OCI-LY7 (cell line): ENCODE measurements at regions not wholly inside any gene's neighbourhood (a gene's known extent, or its start where the extent isn't known, plus 50 kb on each side); places are given as distances from the start of the nearest gene placed in this dataset.

Experiments
- CTCF ChIP-seq: fragments of 200-600 bp; sonication (generic); conservative IDR thresholded peaks from 2 replicates; pipeline ENCODE4 v1.5.1; 2014; ENCODE audit warnings: mild to moderate bottlenecking, antibody characterized with exemption, low read length, moderate library complexity, mixed read lengths
- EZH2phosphoT487 ChIP-seq: fragments of 200-600 bp; sonication (generic); IDR thresholded peaks from 2 replicates; pipeline ENCODE4 v1.6.1; 2018; ENCODE audit warnings: low read depth, borderline replicate concordance, mild to moderate bottlenecking, mixed run types, antibody characterized with exemption, low read length, moderate library complexity, mixed read lengths

DNA sequence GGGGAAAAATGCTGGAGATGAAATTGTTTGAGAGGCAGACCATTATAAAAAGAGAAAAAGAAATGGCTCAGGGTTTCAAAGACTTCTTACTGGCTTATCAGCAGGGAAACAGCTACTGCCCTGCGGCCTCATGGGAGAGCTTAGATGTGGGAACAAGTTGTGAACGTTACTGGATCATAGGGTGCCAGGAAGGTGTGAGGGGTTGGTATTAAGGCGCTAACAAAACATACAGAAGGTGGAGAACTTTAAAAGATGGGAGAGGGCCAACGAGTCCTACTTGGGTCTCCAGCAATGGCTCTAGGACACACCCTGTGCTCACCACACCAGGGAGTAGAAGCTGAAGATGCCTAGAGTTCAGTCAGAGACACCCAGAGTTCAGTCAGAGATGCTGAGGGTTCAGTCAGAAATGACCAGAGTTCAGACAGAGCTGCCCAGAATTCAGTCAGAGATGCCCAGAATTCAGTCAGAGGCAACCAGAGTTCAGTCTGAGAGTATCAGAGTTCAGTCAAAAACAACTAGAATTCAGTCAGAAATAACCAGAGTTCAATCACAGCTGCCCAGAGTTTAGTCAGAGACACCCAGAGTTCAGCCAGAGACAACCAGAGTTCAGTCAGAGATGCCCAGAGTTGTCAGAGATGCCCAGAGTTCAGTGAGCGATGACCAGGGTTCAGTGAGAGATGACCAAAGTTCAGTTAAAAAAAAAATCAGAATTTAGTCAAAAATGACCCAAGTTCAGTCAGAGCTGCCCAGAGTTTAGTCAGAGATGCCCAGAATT, 1103.6 kb downstream of the BCL11B start:
- TF ChIP-seq CTCF (no peak), EZH2phosphoT487 (no peak)
